GM19463 (cell line): ENCODE measurements at regions not wholly inside any gene's neighbourhood (a gene's known extent, or its start where the extent isn't known, plus 50 kb on each side); places are given as distances from the start of the nearest gene placed in this dataset.

Experiments used
- ATAC-seq: cut with Tn5 transposase; IDR thresholded peaks from one replicate; pipeline ENCODE4 v1.9.1; 2021; ENCODE audit warnings: mild to moderate bottlenecking, moderate library complexity; ENCODE audit not compliant: unreplicated experiment

DNA sequence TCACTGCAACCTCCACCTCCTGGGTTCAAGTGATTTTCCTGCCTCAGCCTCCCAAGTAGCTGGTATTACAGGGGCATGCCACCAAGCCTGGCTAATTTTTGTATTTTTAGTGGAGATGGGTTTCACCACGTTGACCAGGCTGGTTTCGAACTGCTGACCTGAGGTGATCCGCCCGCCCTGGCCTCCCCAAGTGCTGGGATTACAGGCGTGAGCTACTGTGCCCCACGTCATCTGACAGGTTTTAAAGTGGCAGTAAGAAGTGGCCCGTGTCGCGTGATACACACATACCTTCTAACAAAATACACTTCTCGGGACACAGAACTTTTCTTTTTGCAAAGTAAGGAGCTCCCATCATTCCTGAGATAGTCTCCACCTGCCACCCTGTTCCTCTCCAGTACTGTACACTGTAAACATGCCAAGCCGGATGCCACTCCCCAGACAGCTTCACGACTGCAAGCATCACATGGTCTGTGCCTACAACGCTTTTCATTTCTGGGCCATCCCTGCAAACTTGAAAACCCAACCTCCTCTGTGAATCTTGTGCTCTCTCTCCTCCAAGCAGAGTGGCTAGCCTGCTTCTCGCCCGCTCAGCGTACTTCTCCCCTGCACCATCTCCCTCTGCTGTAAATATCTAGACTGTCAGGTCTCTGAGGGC is 256.3 kb upstream of the KLF14 start:
- ATAC-seq: no peak

DNA sequence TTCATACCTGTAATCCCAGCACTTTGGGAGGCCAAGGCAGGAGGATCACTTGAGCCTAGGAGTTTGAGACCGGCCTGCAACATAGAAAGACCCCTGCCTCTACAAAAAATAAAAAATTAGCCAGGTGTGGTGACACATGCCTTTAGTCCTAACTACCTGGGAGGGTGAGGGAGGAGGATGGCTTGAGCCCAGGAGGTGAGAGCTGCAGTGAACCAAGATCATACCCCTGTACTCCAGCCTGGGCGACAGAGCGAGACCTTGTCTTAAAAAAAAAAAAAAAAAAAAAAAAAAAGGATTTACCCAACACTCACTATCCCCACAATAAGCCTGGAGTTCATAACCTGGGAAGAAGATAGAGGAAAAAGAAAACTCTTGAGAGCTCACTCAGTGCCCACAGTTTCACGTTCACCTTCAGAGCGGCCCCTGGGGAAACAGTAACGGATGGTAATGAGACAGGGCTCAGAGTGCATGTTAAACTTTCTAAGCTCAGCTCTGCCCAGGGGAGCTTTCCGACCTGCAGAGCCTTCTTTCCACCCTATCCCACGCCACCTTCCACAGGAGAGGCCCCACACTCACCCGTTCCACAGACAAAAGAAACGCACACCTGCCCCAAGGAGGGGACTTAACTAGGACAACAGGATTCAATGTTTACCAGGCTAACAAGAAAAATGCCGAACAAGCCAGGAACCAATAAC is 259.8 kb upstream of the KLF14 start:
- ATAC-seq: no peak

DNA sequence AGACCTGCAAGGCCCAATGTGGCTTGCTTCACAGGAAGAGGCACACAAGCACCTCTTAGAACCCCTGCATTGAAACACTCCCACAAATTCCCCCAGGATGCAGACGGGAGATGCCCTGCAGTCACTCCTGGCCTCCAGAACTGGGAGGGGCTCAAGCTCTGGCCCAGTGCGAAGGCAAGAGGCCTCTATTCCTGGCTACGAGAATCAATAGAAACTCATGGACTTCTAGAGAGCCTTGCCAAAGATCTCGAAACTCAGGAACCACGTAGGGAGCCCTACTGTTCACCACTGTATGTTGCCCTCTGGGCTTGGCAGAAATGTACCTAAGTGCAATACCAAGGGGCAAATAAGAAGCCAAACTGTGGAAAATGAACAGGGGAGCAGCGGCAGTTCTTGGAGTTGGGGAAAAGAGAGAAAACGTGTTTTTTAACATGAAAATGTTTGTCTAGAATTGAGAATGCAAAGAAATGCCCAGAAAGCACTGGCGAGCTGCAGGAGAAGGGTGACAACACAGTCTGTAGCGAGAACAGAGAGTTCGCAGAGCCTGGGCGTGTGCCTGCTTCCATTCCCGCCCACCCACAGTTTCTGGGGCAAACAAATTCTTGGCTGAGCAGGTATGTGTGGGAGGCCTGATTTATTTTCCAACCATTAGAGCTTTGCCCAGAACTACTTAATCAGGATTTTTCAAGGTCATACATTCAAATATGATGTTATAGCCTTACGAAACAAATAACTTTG is 260.5 kb upstream of the KLF14 start:
- ATAC-seq: no peak

DNA sequence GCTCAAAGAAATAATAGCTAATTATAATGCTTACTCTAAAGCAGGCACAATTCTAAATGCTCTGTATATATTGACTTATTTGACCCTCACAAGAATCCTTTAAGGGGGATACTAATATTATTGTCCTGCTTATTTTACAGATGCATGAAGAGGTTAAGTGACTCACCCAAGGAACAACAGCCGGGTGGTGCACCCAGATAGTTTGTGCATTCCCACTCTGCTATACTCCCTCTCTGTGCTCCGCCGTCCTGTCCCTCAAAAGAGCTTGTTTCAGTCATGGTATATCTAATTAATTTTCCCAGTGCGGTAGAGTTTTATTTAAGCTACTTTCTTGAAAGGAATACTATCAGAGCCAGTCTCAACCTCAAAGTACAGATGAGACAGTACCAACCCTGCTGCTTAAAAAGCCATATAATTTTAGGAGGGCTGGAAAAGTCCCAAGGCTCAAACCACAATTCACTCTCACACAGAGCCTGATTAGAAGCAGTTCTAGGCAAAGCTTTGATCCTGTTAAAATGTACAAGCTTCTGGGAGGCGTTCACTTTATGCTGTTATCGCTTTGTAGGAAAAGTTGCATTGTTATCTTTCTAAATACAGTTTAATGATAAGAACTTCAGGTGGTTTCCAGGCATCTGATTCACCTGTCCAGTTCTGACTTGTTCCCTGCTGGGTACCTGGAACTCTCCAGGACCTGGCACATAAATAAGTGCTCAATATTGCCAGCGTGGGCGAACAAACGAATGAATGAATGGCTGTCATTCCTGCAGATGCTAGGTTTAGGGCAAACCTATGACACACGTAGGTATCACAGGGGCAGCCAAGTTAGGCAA is 261.5 kb upstream of the KLF14 start:
- ATAC-seq: no peak

DNA sequence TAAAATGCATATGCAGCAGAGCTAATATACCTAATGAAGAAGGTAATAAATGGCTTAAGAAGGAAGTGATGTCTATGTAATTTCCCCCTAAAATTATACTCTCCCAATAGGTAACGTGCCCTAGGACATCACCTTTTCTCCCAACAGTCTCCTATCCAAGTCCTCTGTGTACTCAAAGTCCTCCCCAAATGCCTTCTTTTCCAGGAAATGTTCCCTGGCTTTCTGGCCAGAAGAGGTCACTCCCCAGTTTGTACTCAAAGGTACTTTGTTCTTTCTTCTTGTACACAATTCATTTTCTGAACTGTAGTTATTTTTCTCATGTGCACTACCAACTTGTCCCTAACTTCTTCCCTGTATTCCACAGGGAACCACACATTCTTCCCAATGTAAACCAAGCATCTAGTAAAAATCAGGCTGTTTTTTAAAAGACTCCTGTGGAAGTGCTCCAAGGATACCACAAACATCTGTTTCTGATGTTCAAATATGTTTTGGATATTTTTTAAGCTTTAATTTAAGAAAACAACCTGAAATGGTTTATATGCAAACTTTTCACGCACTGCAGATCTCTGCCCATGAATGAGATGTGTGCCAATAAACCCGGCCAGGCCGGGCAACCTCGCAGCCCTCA is 262.3 kb upstream of the KLF14 start:
- ATAC-seq: no peak

DNA sequence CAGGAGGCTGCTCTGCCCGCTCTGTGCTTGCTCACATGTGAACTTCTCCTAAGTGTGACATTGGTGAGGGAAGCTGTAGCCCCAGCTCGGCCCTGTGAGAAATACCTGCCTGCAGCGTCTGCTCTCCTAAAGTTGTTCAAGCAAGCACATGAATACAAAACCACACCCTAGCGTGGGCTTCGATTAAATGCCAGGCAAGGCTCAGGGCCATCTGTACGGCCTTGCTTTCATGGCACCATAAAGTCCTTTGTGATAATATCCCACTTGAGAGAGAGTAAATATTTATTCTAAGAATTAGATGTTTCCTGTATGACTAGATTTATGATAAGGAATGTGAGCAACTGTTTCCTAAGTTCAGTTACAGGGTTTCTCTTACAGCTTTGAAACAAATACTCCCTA is 262.8 kb upstream of the KLF14 start:
- ATAC-seq: no peak

DNA sequence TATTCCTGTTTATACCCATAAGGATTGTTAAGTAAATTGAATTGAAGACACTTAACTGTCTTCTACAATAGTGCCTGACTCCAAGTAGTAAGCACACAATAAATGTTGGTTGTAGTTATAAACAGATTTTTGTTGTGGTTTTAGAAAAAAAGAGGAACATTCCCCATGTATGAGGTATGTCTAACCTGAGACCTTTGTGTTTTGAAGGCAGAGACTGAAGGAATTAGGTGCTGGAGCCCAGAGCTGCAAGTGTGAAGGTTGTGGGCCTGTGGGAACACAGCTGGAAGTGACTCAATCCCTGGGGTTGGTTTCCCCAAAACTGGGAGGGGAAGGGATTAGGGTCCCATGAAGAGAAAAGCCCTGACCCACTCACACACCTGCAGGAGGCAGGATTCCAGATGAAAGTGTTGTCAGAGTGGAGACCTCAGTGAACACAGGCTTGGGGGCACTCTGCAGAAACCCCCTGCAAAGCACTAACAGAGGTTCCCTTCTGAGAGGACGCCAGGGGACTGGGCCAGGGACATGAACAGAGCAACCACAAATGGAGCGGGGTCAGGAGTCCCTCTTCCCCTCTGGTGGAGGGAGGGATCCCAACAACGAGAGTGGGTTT is 265.1 kb upstream of the KLF14 start:
- no peak for ATAC-seq

DNA sequence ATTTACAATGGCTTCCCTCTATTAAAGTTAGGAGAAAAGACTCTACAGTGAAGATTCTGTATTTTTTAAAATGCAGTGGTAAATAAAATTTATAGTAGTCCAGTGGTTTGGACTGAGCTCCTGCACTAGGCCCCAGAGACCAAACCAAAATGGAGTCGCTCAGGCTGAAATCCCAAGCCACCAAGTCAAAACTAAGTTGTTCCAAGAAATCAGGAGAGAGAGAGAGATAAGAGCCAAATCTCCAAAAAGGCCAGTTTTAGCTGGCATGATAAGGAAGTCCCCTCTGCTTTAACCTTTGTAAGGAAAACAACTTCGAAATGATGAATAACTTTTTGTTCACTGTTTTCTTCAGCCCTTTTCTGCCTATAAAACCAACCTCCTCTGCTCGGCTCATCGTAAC is 265.9 kb upstream of the KLF14 start:
- no peak for ATAC-seq

DNA sequence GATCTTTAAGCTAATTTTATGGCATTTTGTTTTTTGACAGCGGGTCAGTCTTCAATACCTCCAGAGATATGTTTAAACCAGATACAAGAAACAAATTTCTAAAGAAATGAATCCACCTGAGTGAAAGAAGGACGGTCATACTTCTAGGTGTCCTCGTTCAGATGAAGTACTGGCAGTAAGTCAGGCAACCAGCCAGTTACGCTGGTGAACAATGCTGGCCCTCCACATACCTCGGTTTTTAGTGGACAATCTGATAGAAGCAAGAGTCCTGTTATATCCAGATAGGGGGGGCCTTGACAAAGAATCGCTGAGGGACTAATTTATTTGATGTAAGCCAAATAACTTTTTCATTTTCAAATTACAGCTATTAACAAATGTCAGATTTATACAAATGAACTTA is 266.4 kb upstream of the KLF14 start:
- ATAC-seq: no peak

DNA sequence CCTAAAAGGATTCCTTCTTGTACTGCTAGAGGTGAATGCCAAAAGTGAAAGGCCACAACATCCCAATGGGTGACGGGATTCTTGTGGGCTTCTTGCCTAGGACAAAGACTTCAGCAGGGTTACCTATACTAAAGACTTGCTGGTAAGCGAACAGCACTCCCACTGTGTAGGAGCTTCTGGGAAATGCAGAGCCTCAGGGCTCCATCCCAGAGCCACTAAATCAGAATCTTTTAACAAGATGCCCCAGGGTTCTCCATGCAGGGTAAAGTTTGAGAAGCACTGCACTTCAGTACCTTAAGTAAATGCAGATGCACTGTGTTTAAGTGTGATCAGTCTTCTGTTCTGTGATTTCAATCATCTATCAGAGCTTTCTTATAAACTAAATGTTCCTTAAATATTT is 266.9 kb upstream of the KLF14 start:
- ATAC-seq: no peak

DNA sequence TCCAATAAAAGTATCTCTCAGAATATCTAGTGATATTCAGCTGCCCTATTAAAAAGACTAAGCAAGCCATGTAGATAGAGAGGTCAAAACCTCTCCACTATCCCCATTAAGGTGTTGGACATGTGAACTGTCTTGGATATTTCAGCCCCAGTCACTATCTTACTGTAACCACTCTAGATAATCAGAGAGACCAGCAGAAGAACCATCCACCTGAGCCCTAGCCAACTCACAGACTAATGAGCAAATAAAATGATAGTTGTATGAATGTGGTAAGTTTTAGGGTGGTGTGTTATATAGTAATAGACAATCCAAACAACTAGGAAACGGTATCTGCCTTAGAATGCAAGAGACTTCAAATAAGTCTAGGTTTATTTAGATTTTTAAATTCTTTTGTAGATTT is 268.6 kb upstream of the KLF14 start:
- ATAC-seq: no peak

DNA sequence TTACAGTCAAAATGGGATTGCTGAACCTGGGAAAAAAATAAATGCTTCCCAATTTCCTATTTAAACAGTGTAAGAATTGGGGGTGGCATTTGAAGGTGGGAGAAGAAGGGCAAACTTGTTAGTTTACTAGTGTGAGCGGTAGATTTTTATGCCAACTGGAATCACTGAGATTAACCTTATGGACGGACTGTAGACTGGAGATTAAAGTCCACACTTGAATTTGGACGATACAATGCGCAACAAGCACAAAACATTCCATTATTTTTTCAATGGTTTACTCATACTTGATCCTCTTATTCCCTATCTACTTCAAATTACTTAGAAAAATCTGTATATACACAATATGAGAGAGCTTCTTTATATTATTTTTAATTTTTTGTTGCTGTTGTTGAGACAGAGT is 269.6 kb upstream of the KLF14 start:
- no peak for ATAC-seq

DNA sequence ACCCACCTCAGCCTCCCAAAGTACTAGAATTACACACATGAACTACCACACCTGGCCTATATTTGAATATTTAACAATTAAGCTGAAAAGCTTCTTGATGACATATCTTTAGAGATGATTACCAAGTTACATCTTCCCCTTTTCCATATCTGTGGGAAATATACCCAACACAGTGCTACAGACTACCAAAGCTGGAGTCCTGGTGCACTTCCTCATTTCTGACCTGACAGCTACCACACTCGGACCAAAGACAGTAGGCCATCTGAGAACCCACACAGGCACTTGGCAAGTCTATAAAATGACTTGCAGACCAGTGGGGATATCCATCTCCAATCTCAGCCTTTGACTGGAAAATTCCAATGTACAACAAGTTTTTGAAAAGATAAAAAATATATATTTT is 270.4 kb upstream of the KLF14 start:
- ATAC-seq: no peak

DNA sequence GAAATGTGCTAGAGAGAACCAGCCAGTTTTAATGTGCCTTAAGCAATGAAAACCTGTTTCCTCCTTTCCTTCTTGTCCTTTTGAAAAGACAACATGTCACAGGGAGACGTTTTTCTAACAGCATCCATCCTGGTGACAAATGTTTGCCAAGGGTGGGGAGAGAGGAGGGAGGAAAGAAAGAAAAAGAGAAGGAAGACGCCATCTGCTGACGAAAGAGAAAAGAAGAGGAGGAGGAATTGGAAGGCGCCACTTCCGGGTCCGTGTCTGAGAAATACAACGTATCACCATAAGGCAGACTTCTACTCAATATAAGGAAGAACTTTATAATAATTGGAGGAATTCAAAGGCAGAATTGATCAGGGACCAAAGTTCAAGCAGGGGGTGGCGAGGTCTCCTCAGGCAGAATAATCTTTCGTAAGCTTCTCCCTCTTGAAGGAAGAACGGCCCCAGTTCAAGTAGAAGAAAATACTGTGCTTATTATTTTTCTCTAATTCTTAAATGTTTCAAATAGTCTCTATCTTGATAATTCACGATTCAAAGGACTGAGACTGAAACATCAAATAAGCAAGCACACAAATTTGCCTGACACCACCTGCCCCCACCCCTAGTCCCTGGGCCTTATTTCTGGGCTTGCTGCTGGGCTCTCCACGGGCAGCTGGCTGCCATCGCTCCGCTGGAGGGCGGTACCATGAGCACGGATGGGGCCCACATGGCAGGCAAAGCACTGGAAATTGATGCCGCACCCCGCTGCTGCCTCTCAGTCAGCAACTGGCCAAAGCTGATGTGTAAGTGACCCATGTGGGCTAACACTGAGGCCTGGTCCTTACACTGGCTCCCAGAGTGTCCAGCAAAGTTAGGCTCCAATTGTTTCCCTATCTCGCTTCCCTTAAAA is 273.7 kb upstream of the KLF14 start:
- ATAC-seq: peak; percentile 37

DNA sequence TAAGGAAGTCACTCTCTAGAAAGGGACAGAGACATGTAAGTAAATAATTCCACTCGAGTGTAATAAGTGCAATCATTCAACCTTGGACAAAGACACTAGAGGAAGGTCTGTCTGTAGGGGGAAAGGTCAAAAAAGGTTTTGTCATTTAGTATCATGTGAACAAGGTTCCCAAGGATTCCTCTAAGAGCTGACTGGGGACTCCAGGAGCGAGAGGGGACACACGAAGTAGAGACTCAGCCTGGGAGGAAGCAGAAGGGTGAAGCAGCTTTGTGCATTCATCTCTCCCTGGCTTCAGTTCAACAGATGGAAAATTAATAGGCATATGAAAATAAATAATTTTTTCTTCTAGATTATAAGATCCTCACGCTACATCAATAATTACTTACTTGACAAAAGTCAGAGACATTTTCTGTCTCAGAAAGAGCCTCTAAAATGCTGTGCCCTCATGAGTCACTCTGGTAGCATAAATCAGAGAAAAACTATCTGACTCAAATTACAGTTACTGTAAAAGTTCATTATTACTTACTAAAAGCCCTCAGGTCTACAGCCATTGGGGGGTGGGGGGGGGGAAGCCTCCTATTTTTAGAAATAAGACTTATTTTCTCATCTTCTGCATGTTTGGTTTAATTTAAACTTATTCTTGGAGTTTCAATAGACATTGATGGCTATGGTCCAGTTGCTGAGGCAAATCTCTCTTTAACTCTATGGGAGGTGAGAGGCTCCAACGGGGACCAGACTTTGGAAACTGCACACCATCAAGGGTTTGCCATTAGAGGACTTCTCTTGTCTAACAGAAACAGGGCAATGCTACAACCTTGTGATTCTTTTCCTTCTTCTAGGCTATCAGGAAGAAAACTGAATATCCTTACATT is 275.1 kb upstream of the KLF14 start:
- peak; percentile 44 for ATAC-seq

DNA sequence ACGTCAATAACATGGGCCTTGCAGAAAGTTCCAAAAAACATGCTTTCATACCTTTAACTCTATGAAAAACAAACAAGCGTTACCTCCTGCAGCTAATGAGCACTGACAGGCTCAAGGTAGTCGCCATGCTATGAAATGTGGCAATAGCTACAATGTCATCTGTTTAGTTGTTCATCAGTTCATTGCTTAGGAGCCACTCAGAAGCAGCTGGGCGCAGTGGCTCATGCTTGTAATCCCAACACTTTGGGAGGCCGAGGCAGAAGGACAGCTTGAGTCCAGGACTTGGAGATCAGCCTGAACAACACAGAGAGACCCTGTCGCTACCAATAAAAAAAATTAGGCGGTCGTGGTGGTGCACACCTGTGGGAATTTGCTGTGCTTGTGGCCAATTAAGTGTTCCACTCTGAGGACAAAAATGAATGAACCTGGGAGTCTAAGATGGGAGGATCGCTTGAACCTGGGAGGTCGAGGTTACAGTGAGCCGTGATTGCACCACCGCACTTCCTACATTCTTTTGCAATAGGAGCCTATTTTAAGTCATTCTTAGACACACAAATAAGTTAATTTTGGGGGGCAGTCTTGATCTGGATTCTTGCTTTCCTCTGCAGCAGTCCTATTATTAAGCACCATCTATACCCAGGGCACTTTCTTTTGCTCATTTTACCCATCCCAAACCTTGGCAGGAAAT is 276.2 kb upstream of the KLF14 start:
- ATAC-seq: no peak

DNA sequence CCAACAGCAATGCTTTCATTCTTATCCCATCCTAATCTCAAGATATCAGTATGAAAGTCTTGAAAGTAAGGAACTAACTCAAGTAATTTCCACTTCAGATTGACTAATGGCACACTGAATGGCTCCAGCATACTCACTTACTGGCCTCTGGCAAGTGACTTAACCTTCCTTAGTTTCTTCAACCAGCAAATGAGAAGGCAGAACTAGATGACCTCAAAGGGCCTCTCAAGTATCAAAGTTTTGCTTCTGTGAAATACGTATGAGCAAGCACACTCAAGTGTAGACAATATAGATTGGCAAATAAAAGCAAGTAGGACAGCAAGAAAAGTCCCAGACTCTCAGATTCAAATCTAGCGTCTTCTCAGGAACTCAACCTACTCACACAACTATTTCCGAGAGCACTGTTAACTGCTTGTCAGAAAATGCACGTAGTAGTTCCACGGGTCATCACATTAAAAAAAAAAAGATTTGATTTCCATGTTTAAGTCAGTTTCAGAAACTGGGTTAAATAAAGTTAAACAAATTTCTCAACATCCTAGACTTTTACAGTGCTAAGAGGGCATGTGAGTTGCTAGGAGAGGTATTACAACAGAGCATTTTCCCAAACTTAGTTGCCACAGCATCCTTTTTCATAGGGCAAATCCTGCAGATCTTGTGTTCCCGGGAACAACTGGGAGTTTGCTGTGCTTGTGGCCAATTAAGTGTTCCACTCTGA is 276.9 kb upstream of the KLF14 start:
- ATAC-seq: no peak

DNA sequence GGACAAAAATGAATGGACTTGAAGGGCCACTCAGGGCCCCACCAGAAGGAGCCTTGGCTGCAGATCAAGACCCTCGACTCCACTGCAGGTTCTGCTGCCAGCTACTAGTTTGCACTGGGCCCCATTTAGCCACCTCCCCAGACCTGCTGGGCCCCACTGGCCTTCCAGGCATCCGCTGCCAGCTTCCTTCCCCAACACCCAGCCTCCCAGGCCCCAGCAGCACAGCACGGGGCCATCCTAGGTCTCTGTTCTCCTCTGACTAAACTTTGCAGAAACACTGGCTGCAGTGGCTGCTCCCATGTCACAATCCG is 277.4 kb upstream of the KLF14 start:
- ATAC-seq: no peak
